Colonic mucosa (tissue), 4 donors: ENCODE measurements at regions not wholly inside any gene's neighbourhood (a gene's known extent, or its start where the extent isn't known, plus 50 kb on each side); places are given as distances from the start of the nearest gene placed in this dataset.

ENCODE experiments used
- DNase-seq: peaks from one replicate; pipeline ENCODE4 v3.0.0-alpha.2; 2020
- H3K27ac ChIP-seq: fragments of 200-600 bp; one replicate; pipeline ENCODE4 v1.8.0; 2021
- H3K27me3 ChIP-seq: fragments of 200-600 bp; one replicate; pipeline ENCODE4 v1.8.0; 2021
- H3K36me3 ChIP-seq: fragments of 200-600 bp; one replicate; pipeline ENCODE4 v1.8.0; 2021
- H3K4me1 ChIP-seq: fragments of 200-600 bp; one replicate; pipeline ENCODE4 v1.8.0; 2021; ENCODE audit warnings: mild to moderate bottlenecking
- H3K4me3 ChIP-seq: fragments of 200-600 bp; one replicate; pipeline ENCODE4 v1.8.0; 2021
- H3K9ac ChIP-seq, 2 donors: one replicate each; pipeline ENCODE4 v1.7.0; 2013; ENCODE audit warnings: control low read depth in 2 of 2, low read depth in 2 of 2, low read length in 2 of 2
- H3K9me3 ChIP-seq: fragments of 200-600 bp; one replicate; pipeline ENCODE4 v1.8.0; 2021
- intact Hi-C: fragments of 100-400 bp; cut with DNase I; formaldehyde crosslinking; loops from one replicate; pipeline ENCODE4 v1.14.1; 2022
- TF ChIP-seq, protein P1 (sequence below): fragments of 200-600 bp; IDR thresholded peaks from one replicate; pipeline ENCODE4 v1.8.0; 2022; ENCODE audit warnings: antibody characterized with exemption, mild to moderate bottlenecking
- donor health status: healthy.
- donor health status: DM: no; HTN: no; CAD: no.
- donor health status: DM: no; HTN: no; CAD: no.

DNA sequence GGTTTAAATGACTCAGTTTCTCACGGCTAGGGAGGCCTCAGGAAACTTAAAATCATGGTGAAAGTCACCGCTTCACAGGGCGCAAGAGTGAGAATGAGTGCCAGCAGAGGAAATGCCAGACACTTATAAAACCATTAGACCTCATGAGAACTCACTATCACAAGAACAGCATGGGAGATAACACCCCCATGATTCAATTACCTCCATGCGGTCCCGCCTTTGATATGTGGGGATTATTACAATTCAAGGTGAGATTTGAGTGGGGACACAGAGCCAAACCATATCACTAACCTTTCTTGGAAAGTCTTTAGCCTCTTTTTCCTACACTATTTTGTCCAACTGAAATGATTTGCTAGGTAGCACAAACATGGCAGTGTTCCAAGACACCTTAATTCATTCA lies 533.9 kb upstream of the NUDT12 start:
- TF ChIP-seq, protein P1, sequence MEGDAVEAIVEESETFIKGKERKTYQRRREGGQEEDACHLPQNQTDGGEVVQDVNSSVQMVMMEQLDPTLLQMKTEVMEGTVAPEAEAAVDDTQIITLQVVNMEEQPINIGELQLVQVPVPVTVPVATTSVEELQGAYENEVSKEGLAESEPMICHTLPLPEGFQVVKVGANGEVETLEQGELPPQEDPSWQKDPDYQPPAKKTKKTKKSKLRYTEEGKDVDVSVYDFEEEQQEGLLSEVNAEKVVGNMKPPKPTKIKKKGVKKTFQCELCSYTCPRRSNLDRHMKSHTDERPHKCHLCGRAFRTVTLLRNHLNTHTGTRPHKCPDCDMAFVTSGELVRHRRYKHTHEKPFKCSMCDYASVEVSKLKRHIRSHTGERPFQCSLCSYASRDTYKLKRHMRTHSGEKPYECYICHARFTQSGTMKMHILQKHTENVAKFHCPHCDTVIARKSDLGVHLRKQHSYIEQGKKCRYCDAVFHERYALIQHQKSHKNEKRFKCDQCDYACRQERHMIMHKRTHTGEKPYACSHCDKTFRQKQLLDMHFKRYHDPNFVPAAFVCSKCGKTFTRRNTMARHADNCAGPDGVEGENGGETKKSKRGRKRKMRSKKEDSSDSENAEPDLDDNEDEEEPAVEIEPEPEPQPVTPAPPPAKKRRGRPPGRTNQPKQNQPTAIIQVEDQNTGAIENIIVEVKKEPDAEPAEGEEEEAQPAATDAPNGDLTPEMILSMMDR, result no peak
- Histone ChIP-seq H3K9ac (no peak overlapping the region), H3K9me3 (no peaks in the 10 kb centered on the region), H3K4me3 (no peak overlapping the region), H3K27ac (no peak overlapping the region), H3K4me1 (no peaks in the 10 kb centered on the region), H3K27me3 (no peaks in the 10 kb centered on the region), H3K36me3 (no peaks in the 10 kb centered on the region)
- intact Hi-C loops, result no loop called here
- no peak for DNase-seq

DNA sequence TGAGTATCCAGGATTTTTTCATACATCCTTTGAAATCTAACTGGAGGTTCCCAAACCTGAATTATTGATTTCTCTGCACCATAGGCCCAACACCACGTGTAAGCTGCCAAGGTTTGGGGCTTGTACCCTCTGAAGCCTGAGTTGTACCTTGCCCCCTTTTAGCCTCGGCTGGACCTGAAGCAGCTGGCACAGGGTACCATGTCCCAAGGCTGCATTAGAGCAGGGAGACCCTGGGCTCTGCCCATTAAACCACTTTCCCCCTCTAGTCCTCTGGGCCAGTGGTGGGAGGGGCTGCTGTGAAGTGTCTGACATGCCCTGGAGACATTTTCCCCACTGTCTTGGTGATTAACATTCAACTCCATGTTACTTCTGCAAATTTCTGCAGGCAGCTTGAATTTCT lies 532.9 kb upstream of the NUDT12 start:
- no peak overlapping the region for H3K9ac ChIP-seq
- no peaks in the 10 kb centered on the region for H3K4me1 ChIP-seq
- no peaks in the 10 kb centered on the region for H3K27me3 ChIP-seq
- H3K27ac ChIP-seq, result no peak overlapping the region
- no peaks in the 10 kb centered on the region for H3K9me3 ChIP-seq
- no peaks in the 10 kb centered on the region for H3K36me3 ChIP-seq
- H3K4me3 ChIP-seq, result no peak overlapping the region
- TF ChIP-seq, protein P1, result no peak
- DNase-seq, result no peak
- intact Hi-C loops, result no loop called here

DNA sequence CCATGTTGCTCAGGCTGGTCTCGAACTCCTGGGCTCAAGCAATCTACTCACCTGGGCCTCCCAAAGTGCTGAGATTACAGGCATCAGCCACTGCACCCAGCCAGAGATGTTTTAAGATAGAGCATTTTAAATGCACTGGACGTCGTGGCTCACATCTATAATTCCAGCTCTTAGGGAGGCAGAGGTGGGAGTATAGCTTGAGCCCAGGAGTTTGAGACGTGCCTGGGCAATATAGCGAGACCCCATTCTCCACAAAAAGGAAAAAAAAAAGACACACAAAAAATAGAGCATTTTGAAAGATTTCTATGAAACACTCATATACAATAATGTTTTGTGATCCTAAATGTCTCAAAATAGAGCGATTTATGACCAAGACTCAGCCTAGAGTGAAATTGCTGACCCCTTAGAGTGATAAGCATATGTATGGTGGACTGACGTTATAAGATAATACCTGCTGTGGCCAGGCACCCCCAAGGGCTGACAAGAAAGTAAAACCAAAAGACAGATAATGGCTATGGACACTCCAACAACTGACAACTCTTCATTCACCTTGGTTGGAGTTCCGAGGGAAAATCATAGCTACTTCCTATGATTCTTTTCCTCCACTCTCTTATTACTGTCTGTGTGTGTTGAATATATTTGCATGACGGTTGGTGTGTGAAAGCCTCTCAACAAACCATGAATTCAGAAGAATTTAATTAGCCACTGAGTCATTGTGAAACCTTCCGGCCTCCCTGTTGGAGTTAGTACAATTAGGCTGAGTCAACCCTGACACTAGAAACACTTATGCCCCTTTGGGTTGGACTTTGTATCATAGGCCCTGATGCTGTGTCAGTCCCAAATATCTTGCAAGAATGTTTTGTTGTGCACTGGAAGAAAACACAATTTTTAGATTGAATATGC lies 526.5 kb upstream of the NUDT12 start:
- Histone ChIP-seq H3K4me1 (no peaks in the 10 kb centered on the region), H3K27me3 (no peaks in the 10 kb centered on the region), H3K9me3 (no peaks in the 10 kb centered on the region), H3K9ac (no peak overlapping the region), H3K4me3 (no peak overlapping the region), H3K27ac (no peak overlapping the region), H3K36me3 (no peaks in the 10 kb centered on the region)
- TF ChIP-seq, protein P1, result no peak
- DNase-seq, result no peak
- intact Hi-C loops, result no loop called here

DNA sequence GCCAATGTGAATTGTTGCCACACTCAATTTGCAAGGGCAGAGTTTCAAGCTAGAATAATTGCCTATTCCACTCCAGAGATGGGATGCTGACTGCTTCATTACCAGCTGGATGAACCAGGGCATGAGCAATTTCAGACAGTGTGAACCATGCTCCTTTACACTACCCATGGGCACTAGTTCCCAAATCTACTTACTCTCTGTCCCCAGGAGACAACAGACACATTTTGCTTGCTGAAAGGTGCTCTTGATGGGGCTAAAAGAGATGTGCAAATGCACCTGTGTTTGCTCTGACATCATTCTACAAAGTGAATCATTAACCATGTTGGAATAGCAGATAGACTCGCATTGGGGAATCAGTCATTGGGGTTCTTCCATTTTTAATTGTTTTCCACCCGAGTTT lies 522.3 kb upstream of the NUDT12 start:
- Histone ChIP-seq H3K27ac (no peak overlapping the region), H3K27me3 (no peaks in the 10 kb centered on the region), H3K9ac (no peak overlapping the region), H3K4me1 (no peaks in the 10 kb centered on the region), H3K4me3 (no peak overlapping the region), H3K9me3 (no peaks in the 10 kb centered on the region), H3K36me3 (no peaks in the 10 kb centered on the region)
- intact Hi-C loops, result no loop called here
- TF ChIP-seq, protein P1, result no peak
- no peak for DNase-seq

DNA sequence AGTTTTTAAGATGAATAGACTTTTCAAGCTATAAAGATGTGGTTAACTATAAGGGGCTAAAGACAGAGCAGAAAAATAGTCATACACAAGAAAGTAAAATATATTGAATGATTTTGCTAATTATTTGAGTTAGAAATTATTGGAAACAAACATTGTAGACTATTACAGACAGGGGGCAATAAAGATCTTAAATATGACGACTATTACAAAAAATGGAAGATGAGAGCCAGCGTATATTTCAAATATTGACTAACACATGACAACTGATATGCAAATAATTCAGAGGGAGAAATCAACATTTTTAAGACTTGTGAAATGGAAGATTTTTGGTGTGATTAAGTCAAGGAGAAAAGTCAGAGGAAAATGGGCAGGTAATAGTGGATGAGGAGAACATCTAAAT lies 520.2 kb upstream of the NUDT12 start:
- Histone ChIP-seq H3K9me3 (no peaks in the 10 kb centered on the region), H3K27me3 (no peaks in the 10 kb centered on the region), H3K36me3 (no peaks in the 10 kb centered on the region), H3K27ac (no peak overlapping the region), H3K4me3 (no peak overlapping the region), H3K4me1 (no peaks in the 10 kb centered on the region), H3K9ac (no peak overlapping the region)
- intact Hi-C loops, result no loop called here
- TF ChIP-seq, protein P1, result no peak
- no peak for DNase-seq
